HepG2 (cell line): ENCODE measurements at regions not wholly inside any gene's neighbourhood (a gene's known extent, or its start where the extent isn't known, plus 50 kb on each side); places are given as distances from the start of the nearest gene placed in this dataset.

Source experiments
- ATAC-seq: fragments of 200-7000 bp; cut with Tn5 transposase; 3 replicates; pipeline ENCODE4 v1.9.1; 2020; ENCODE audit warnings: mild to moderate bottlenecking, moderate library complexity
- BruUV-seq: library from RNA; stranded (reverse); fragments of 400-500 nt; replicated peaks from 2 replicates; lab custom pipeline; 2021; lab: Mats Ljungman, UMichigan
- CTCF ChIA-PET: fragments of 300-600 bp; formaldehyde crosslinking; extraction: SDS; loops from one replicate; lab custom pipeline; 2021; ENCODE audit warnings: low total read pairs, inconsistent platforms, low intra/inter-chr PET ratio; lab: Yijun Ruan, JAX
- POLR2A ChIA-PET: fragments of 350-600 bp; sonication (Branson Sonifier 250); formaldehyde crosslinking; loops from one replicate; lab custom pipeline; 2020; ENCODE audit warnings: antibody characterized with exemption, inconsistent platforms; lab: Yijun Ruan, JAX
- DNase-seq: peaks from one replicate; pipeline ENCODE4 v3.0.0-alpha.2; 2015; ENCODE audit warnings: low spot score
- FAIRE-seq: peaks from 3 replicates; lab custom pipeline; 2011; peaks lifted over from hg19 to GRCh38; lab: Jason Lieb, UNC
- H2AFZ ChIP-seq: one replicate; pipeline ENCODE4 v1.6.1; 2011; ENCODE audit warnings: low read length, inconsistent platforms
- H3K27ac ChIP-seq: fragments of 300-600 bp; 3 replicates; pipeline ENCODE4 v1.8.0; 2011; ENCODE audit warnings: mixed run types, mild to moderate bottlenecking, mixed read lengths, low read length, inconsistent platforms; ENCODE audit not compliant: insufficient read depth; ENCODE audit errors: extremely low read length
- H3K27me3 ChIP-seq, 2 experiments: fragments of 200-600 bp in 1 of 2; 2 replicates in 1 of 2; 3 replicates in 1 of 2; pipeline versions ENCODE4 v1.6.0 to v1.8.0; 2011; ENCODE audit warnings: low read length in 2 of 2, mild to moderate bottlenecking in 2 of 2, moderate library complexity in 2 of 2, inconsistent platforms in 1 of 2; ENCODE audit not compliant: insufficient read depth in 2 of 2, control insufficient read depth in 1 of 2
- H3K36me3 ChIP-seq, 2 experiments: fragments of 200-600 bp in 1 of 2; replicated peaks in 1 of 2; 2 replicates in 1 of 2; 3 replicates in 1 of 2; pipeline versions ENCODE4 v1.5.1 to v1.8.0; 2011; ENCODE audit warnings: low read length in 2 of 2, inconsistent platforms in 1 of 2; ENCODE audit not compliant: insufficient read depth in 2 of 2, control insufficient read depth in 1 of 2
- H3K4me1 ChIP-seq: 2 replicates; pipeline ENCODE4 v1.5.1; 2012; ENCODE audit warnings: low read length, inconsistent platforms; ENCODE audit not compliant: insufficient read depth
- H3K4me2 ChIP-seq: 2 replicates; pipeline ENCODE4 v1.6.0; 2011; ENCODE audit warnings: low read depth, low read length, inconsistent platforms
- H3K4me3 ChIP-seq, 3 experiments: fragments of 200-600 bp in 1 of 3; sonication (generic), shearing (Covaris generic) in 1 of 3; replicated peaks in 1 of 3; 2 replicates each; pipeline ENCODE4 v1.5.1; 2011 to 2016; ENCODE audit warnings: low read length in 3 of 3, inconsistent platforms in 2 of 3, low read depth in 2 of 3, mild to moderate bottlenecking in 2 of 3, control low read depth in 1 of 3, mixed read lengths in 1 of 3; ENCODE audit not compliant: insufficient read depth in 1 of 3
- H3K79me2 ChIP-seq: one replicate; pipeline ENCODE4 v1.6.1; 2011; ENCODE audit warnings: low read length, inconsistent platforms; ENCODE audit not compliant: insufficient read depth
- H3K9ac ChIP-seq: 2 replicates; pipeline ENCODE4 v1.6.0; 2011; ENCODE audit warnings: mild to moderate bottlenecking, low read depth, low read length, inconsistent platforms; ENCODE audit not compliant: insufficient read depth
- H3K9me3 ChIP-seq: 2 replicates; pipeline ENCODE4 v1.5.1; 2012; ENCODE audit warnings: mild to moderate bottlenecking, low read length
- H4K20me1 ChIP-seq: 2 replicates; pipeline ENCODE4 v1.6.0; 2011; ENCODE audit warnings: inconsistent platforms, mild to moderate bottlenecking, low read length, moderate library complexity; ENCODE audit not compliant: insufficient read depth
- ATF7 ChIP-seq, 2 experiments: fragments of 450-650 bp in 1 of 2; sonication (generic) in 1 of 2; formaldehyde crosslinking in 1 of 2; IDR thresholded peaks; 2 replicates each; pipeline versions ENCODE4 v1.4.0 to v1.6.1; 2016 to 2020; ENCODE audit warnings: antibody characterized with exemption in 1 of 2, mild to moderate bottlenecking in 1 of 2, missing genetic modification reagents in 1 of 2
- ELF4 ChIP-seq: sonication (generic); formaldehyde crosslinking; IDR thresholded peaks from 2 replicates; pipeline ENCODE4 v1.5.0; 2020; ENCODE audit warnings: missing genetic modification reagents, mild to moderate bottlenecking, moderate library complexity, borderline replicate concordance
- PCBP1 ChIP-seq: fragments of 200-400 bp; formaldehyde crosslinking; IDR thresholded peaks from 2 replicates; pipeline ENCODE4 v1.6.1; 2017; ENCODE audit warnings: mild to moderate bottlenecking, low read depth, low read length, borderline replicate concordance
- TAF1 ChIP-seq: sonication (generic); formaldehyde crosslinking; IDR thresholded peaks from 2 replicates; pipeline ENCODE4 v1.4.0; 2020; ENCODE audit warnings: missing genetic modification reagents
- XBP1 ChIP-seq: sonication (generic); formaldehyde crosslinking; IDR thresholded peaks from 2 replicates; pipeline ENCODE4 v1.5.0; 2020; ENCODE audit warnings: missing genetic modification reagents
- ZNF224 ChIP-seq: sonication (generic); formaldehyde crosslinking; IDR thresholded peaks from 2 replicates; pipeline ENCODE4 v1.5.0; 2020; ENCODE audit warnings: mild to moderate bottlenecking, missing genetic modification reagents
- ZNF672 ChIP-seq: sonication (generic); formaldehyde crosslinking; IDR thresholded peaks from 2 replicates; pipeline ENCODE4 v1.8.1; 2022; ENCODE audit warnings: missing genetic modification reagents
- ZNF740 ChIP-seq: sonication (generic); formaldehyde crosslinking; IDR thresholded peaks from 2 replicates; pipeline ENCODE4 v1.4.0; 2020; ENCODE audit warnings: missing genetic modification reagents
- WGBS: methylation state at CpG from one replicate; pipeline ENCODE4 v1.1.6; 2017; ENCODE audit warnings: low lambda C conversion rate; 5-methylcytosine and 5-hydroxymethylcytosine counted together
- in situ Hi-C: cut with HindIII; loops from 2 replicates; pipeline ENCODE4 v1.10.0; 2017; ENCODE audit warnings: low pct_unique_long_range_greater_than_20kb; ENCODE audit not compliant: extremely low pct_ligation_motif_present
- intact Hi-C: fragments of 100-400 bp; cut with micrococcal nuclease; formaldehyde crosslinking; loops from one replicate; pipeline ENCODE4 v1.10.0; 2022; ENCODE audit not compliant: unreplicated experiment

- no TSS peak for BruUV-seq
- CTCF ChIA-PET: no interaction called here
- Histone ChIP-seq H3K79me2 (no peaks in the 10 kb centered on the region), H3K36me3 (no peaks in the 10 kb centered on the region), H2AFZ (no peak overlapping the region), H3K9ac (no peak overlapping the region), H3K4me2 (no peak overlapping the region), H3K9me3 (no peaks in the 10 kb centered on the region), H3K4me3 (no peak overlapping the region), H3K27ac (no peak overlapping the region)
- ATAC-seq (no peak), FAIRE-seq (no peak)
- intact Hi-C loops: no loop called here
- 36% methylated on average over 8 of the region's 8 CpGs for WGBS
- POLR2A ChIA-PET: no interaction called here
- TF ChIP-seq PCBP1: no peak
- no peak for TF ChIP-seq ELF4 (CRISPR knock-in tag)
- no peak for TF ChIP-seq ZNF740 (CRISPR knock-in tag)
- TF ChIP-seq TAF1: no peak
- TF ChIP-seq ZNF224 (CRISPR knock-in tag): no peak
- TF ChIP-seq XBP1 (CRISPR knock-in tag): no peak
- TF ChIP-seq, all 625 proteins: peak for 0
- in situ Hi-C loops: no loop called here
- Histone ChIP-seq H4K20me1 (no peaks in the 10 kb centered on the region), H3K4me1 (no peaks in the 10 kb centered on the region), H3K27me3 (peaks cover 8 to 64% of the 10 kb centered on the region in 2 experiments; a peak in 4 of 5 replicates)
- DNase-seq: no peak
Measured at GRCh38 chr2:11079136-11079824, 76.0 kb upstream of the SLC66A3 start.

- Histone ChIP-seq H3K4me2 (no peak overlapping the region), H3K27me3 (peaks cover 7 to 58% of the 10 kb centered on the region in 2 experiments; a peak in 4 of 5 replicates), H4K20me1 (no peaks in the 10 kb centered on the region), H3K9me3 (no peaks in the 10 kb centered on the region), H3K36me3 (no peaks in the 10 kb centered on the region), H3K4me1 (no peaks in the 10 kb centered on the region), H2AFZ (no peak overlapping the region), H3K79me2 (no peaks in the 10 kb centered on the region), H3K4me3 (no peak overlapping the region), H3K9ac (no peak overlapping the region), H3K27ac (no peak overlapping the region)
- CTCF ChIA-PET: no interaction called here
- no peak for TF ChIP-seq ATF7 (IDR thresholded peaks at IDR 0.05)
- TF ChIP-seq ATF7 (CRISPR knock-in tag; IDR thresholded peaks at IDR 0.05): no peak
- no peak for TF ChIP-seq ZNF672 (CRISPR knock-in tag)
- FAIRE-seq (no peak), DNase-seq (no peak), ATAC-seq (peak; percentile 60)
- intact Hi-C loops (no loop called here), in situ Hi-C loops (no loop called here)
- no TSS peak for BruUV-seq
- POLR2A ChIA-PET: no interaction called here
- 39% methylated on average over 20 of the region's 20 CpGs for WGBS
Measured at GRCh38 chr2:11080253-11081115, 74.8 kb upstream of the SLC66A3 start.
